Body of pancreas (tissue), 4 donors: ENCODE measurements at regions not wholly inside any gene's neighbourhood (a gene's known extent, or its start where the extent isn't known, plus 50 kb on each side); places are given as distances from the start of the nearest gene placed in this dataset.

ENCODE experiments used
- ATAC-seq: fragments of 150-250 bp; one replicate; pipeline ENCODE4 v1.9.1; 2016
- DNase-seq, 4 donors: peaks; one replicate each; pipeline ENCODE4 v3.0.0-alpha.2; 2019
- H3K27ac ChIP-seq, 4 donors: fragments of 200-600 bp; sonication (generic); 1 replicate in 3 of 4; 2 replicates in 1 of 4; pipeline versions ENCODE4 v1.5.1 to v1.6.1; 2016 to 2019; ENCODE audit warnings: mild to moderate bottlenecking in 1 of 4, mixed read lengths in 1 of 4, moderate library complexity in 1 of 4
- H3K27me3 ChIP-seq, 2 donors: fragments of 200-600 bp; sonication (generic); one replicate each; pipeline ENCODE4 v1.6.0; 2016; ENCODE audit warnings: mild to moderate bottlenecking in 1 of 2
- H3K36me3 ChIP-seq, 2 donors: fragments of 200-600 bp; sonication (generic); replicated peaks in 1 of 2; 2 replicates each; pipeline ENCODE4 v1.5.1; 2016; ENCODE audit warnings: low read depth in 2 of 2; ENCODE audit not compliant: insufficient read depth in 1 of 2
- H3K4me1 ChIP-seq: fragments of 200-600 bp; sonication (generic); one replicate; pipeline ENCODE4 v1.6.0; 2016
- H3K4me3 ChIP-seq, 2 donors: fragments of 200-600 bp; sonication (generic); 1 replicate in 1 of 2; 2 replicates in 1 of 2; pipeline ENCODE4 v1.5.1; 2016 to 2019
- H3K9me3 ChIP-seq, 3 donors: fragments of 200-600 bp; sonication (generic); 1 replicate in 2 of 3; 2 replicates in 1 of 3; pipeline ENCODE4 v1.5.1; 2016
- CTCF ChIP-seq, 7 experiments: fragments of 450-650 bp in 4 of 7; fragments of 200-600 bp in 3 of 7; sonication (generic) in 3 of 7; IDR thresholded peaks; one replicate each; pipeline ENCODE4 v1.5.1; 2016 to 2019; ENCODE audit warnings: antibody characterized with exemption in 7 of 7
- POLR2A ChIP-seq, 3 donors: fragments of 450-650 bp; IDR thresholded peaks; one replicate each; pipeline ENCODE4 v1.6.1; 2016; ENCODE audit warnings: antibody characterized with exemption in 3 of 3, mild to moderate bottlenecking in 2 of 3
- WGBS, 2 donors: methylation state at CpG; one replicate each; pipeline ENCODE4 v1.1.5; 2017; 5-methylcytosine and 5-hydroxymethylcytosine counted together
- intact Hi-C: fragments of 100-400 bp; cut with DNase I; formaldehyde crosslinking; loops from one replicate; pipeline ENCODE4 v1.15.1; 2023

- no peaks in the 10 kb centered on the region for H3K36me3 ChIP-seq
- no peaks in the 10 kb centered on the region for H3K27me3 ChIP-seq
- no peak overlapping the region for H3K4me3 ChIP-seq
- H3K9me3 ChIP-seq = no peaks in the 10 kb centered on the region
- no peaks in the 10 kb centered on the region for H3K4me1 ChIP-seq
- DNase-seq (no peak), ATAC-seq (no peak)
- intact Hi-C loops = no loop called here
- no peak overlapping the region for H3K27ac ChIP-seq
- TF ChIP-seq POLR2A (IDR thresholded peaks at IDR 0.05) (no peak), CTCF (IDR thresholded peaks at IDR 0.05) (peak in 6 of 7 experiments; percentile 38 to 60 (median 42))
- WGBS, 2 donors = 24 to 29% methylated on average over 5 of the region's 5 CpGs
Measured at GRCh38 chr14:22303589-22304195, 285.3 kb downstream of the DAD1 start.

GRCh38 chr14:22300646-22301045 lies 288.4 kb downstream of the DAD1 start:
- no peak overlapping the region for H3K4me3 ChIP-seq
- no peaks in the 10 kb centered on the region for H3K9me3 ChIP-seq
- DNase-seq (no peak), ATAC-seq (no peak)
- 70 to 72% methylated on average over 2 of the region's 2 CpGs for WGBS, 2 donors
- no peaks in the 10 kb centered on the region for H3K27me3 ChIP-seq
- no peaks in the 10 kb centered on the region for H3K4me1 ChIP-seq
- intact Hi-C loops = no loop called here
- H3K27ac ChIP-seq = no peak overlapping the region
- H3K36me3 ChIP-seq = no peaks in the 10 kb centered on the region
- TF ChIP-seq CTCF (IDR thresholded peaks at IDR 0.05) = no peak
- no peak for TF ChIP-seq POLR2A (IDR thresholded peaks at IDR 0.05)

- Histone ChIP-seq H3K4me3 (no peak overlapping the region), H3K27ac (no peak overlapping the region), H3K27me3 (no peaks in the 10 kb centered on the region), H3K9me3 (no peaks in the 10 kb centered on the region), H3K4me1 (no peaks in the 10 kb centered on the region), H3K36me3 (no peaks in the 10 kb centered on the region)
- intact Hi-C loops = no loop called here
- DNase-seq (no peak), ATAC-seq (no peak)
- TF ChIP-seq POLR2A (IDR thresholded peaks at IDR 0.05) (no peak), CTCF (IDR thresholded peaks at IDR 0.05) (no peak)
- WGBS, 2 donors = 24 to 25% methylated on average over 1 of the region's 1 CpG
Measured at GRCh38 chr14:22297376-22297775, 291.6 kb downstream of the DAD1 start.

GRCh38 chr14:22296722-22297121 lies 292.3 kb downstream of the DAD1 start:
- no peak overlapping the region for H3K4me3 ChIP-seq
- no peaks in the 10 kb centered on the region for H3K27me3 ChIP-seq
- H3K36me3 ChIP-seq = no peaks in the 10 kb centered on the region
- no peaks in the 10 kb centered on the region for H3K9me3 ChIP-seq
- intact Hi-C loops = no loop called here
- TF ChIP-seq POLR2A (IDR thresholded peaks at IDR 0.05) (no peak), CTCF (IDR thresholded peaks at IDR 0.05) (no peak)
- no peaks in the 10 kb centered on the region for H3K4me1 ChIP-seq
- no peak overlapping the region for H3K27ac ChIP-seq
- WGBS, 2 donors = 2 to 8% methylated on average over 3 of the region's 3 CpGs
- peak; percentile 59 for ATAC-seq
- no peak for DNase-seq

- Histone ChIP-seq H3K27ac (no peak overlapping the region), H3K4me3 (no peak overlapping the region), H3K4me1 (no peaks in the 10 kb centered on the region), H3K36me3 (no peaks in the 10 kb centered on the region), H3K27me3 (no peaks in the 10 kb centered on the region), H3K9me3 (no peaks in the 10 kb centered on the region)
- TF ChIP-seq CTCF (IDR thresholded peaks at IDR 0.05) (no peak), POLR2A (IDR thresholded peaks at IDR 0.05) (no peak)
- intact Hi-C loops = no loop called here
- no peak for ATAC-seq
- 59 to 66% methylated on average over 7 of the region's 7 CpGs for WGBS, 2 donors
- DNase-seq = no peak
Measured at GRCh38 chr14:22296088-22296487, 292.9 kb downstream of the DAD1 start.
